ENCODE measurements at regions not wholly inside any gene's neighbourhood (a gene's known extent, or its start where the extent isn't known, plus 50 kb on each side); places are given as distances from the start of the nearest gene placed in this dataset.
"Not testable (repeated sequence)": the region's sequence is repeated elsewhere in the genome, so short reads cannot be mapped to it uniquely, and the experiment has no call there.

GRCh38 chr10:52540479-52540984 is 226.5 kb downstream of the DKK1 start:
- DNase-seq (ENCODE audit: low read depth in 2 of 2), result no peak

GRCh38 chr10:52541006-52541473 is 227.0 kb downstream of the DKK1 start:
- peak; percentile 67 to 71 for DNase-seq (ENCODE audit: low read depth in 2 of 2)

GRCh38 chr10:52542906-52543305 is 228.8 kb downstream of the DKK1 start:
- DNase-seq (ENCODE audit: low read depth in 2 of 2), result no peak

GRCh38 chr10:52551046-52551445 is 221.5 kb downstream of the MBL2 start:
- no peak for DNase-seq (ENCODE audit: low read depth in 2 of 2)

GRCh38 chr10:52558090-52558489 is 214.5 kb downstream of the MBL2 start:
- DNase-seq (ENCODE audit: low read depth in 2 of 2), result no peak

- DNase-seq (ENCODE audit: low read depth in 2 of 2), result no peak
Observed at GRCh38 chr10:52561322-52561721, 211.3 kb downstream of the MBL2 start.

- no peak for DNase-seq (ENCODE audit: low read depth in 2 of 2)
Observed at GRCh38 chr10:52563360-52563759, 209.2 kb downstream of the MBL2 start.

- peak; percentile 40 to 50 for DNase-seq (ENCODE audit: low read depth in 2 of 2)
Observed at GRCh38 chr10:52566471-52567246, 205.9 kb downstream of the MBL2 start.

GRCh38 chr10:52567247-52567580 is 205.4 kb downstream of the MBL2 start:
- no peak for DNase-seq (ENCODE audit: low read depth in 2 of 2)

- DNase-seq (ENCODE audit: low read depth in 2 of 2), result no peak
Observed at GRCh38 chr10:52568309-52568708, 204.3 kb downstream of the MBL2 start.

- no peak for DNase-seq (ENCODE audit: low read depth in 2 of 2)
Observed at GRCh38 chr10:52570490-52570889, 202.1 kb downstream of the MBL2 start.

GRCh38 chr10:52571018-52571417 is 201.6 kb downstream of the MBL2 start:
- DNase-seq (ENCODE audit: low read depth in 2 of 2), result no peak

- no peak for DNase-seq (ENCODE audit: low read depth in 2 of 2)
Observed at GRCh38 chr10:52571516-52572182, 200.9 kb downstream of the MBL2 start.

- no peak for DNase-seq (ENCODE audit: low read depth in 2 of 2)
Observed at GRCh38 chr10:52573347-52573746, 199.2 kb downstream of the MBL2 start.

- peak; percentile 50 to 57 for DNase-seq (ENCODE audit: low read depth in 2 of 2)
Observed at GRCh38 chr10:52574697-52575096, 197.9 kb downstream of the MBL2 start.

- DNase-seq (ENCODE audit: low read depth in 2 of 2), result no peak
Observed at GRCh38 chr10:52577047-52577446, 195.5 kb downstream of the MBL2 start.

- no peak for DNase-seq (ENCODE audit: low read depth in 2 of 2)
Observed at GRCh38 chr10:52578871-52579405, 193.6 kb downstream of the MBL2 start.

GRCh38 chr10:52581636-52582035 is 190.9 kb downstream of the MBL2 start:
- not testable (repeated sequence) for DNase-seq (ENCODE audit: low read depth in 2 of 2)

GRCh38 chr10:52583336-52583735 is 189.2 kb downstream of the MBL2 start:
- no peak for DNase-seq (ENCODE audit: low read depth in 2 of 2)

GRCh38 chr10:52586710-52587109 is 185.9 kb downstream of the MBL2 start:
- DNase-seq (ENCODE audit: low read depth in 2 of 2), result no peak

- no peak for DNase-seq (ENCODE audit: low read depth in 2 of 2)
Observed at GRCh38 chr10:52597189-52597863, 175.3 kb downstream of the MBL2 start.

- no peak for DNase-seq (ENCODE audit: low read depth in 2 of 2)
Observed at GRCh38 chr10:52598936-52599335, 173.6 kb downstream of the MBL2 start.

All from fibroblast of skin of left quadriceps (primary cell).